Stimulated activated CD4-positive, alpha-beta T cell treated with anti-CD3 and anti-CD28 coated beads, Interleukin-2, amount 100 ng/mL, for 24 hours (primary cell): ENCODE measurements at regions not wholly inside any gene's neighbourhood (a gene's known extent, or its start where the extent isn't known, plus 50 kb on each side); places are given as distances from the start of the nearest gene placed in this dataset.
"Not testable (repeated sequence)": the region's sequence is repeated elsewhere in the genome, so short reads cannot be mapped to it uniquely, and the experiment has no call there.

Experiments used
- DNase-seq, 2 donors: peaks; one replicate each; pipeline ENCODE4 v3.0.0-alpha.2; 2020

GRCh38 chr15:30470601-30471365, 56.7 kb upstream of the GOLGA8R start:
- peak; percentile 27 to 61 for DNase-seq

GRCh38 chr15:30471366-30471749, 57.3 kb upstream of the GOLGA8R start:
- DNase-seq = not testable (repeated sequence)

- DNase-seq = not testable (repeated sequence)
These were observed 57.9 kb upstream of the GOLGA8R start for GRCh38 chr15:30471817-30472551.

GRCh38 chr15:30484887-30485286, 67.0 kb upstream of the GOLGA8Q start:
- DNase-seq = not testable (repeated sequence)

- not testable (repeated sequence) for DNase-seq
These were observed 62.6 kb upstream of the GOLGA8Q start for GRCh38 chr15:30489237-30489636.

- not testable (repeated sequence) for DNase-seq
These were observed 61.5 kb upstream of the GOLGA8Q start for GRCh38 chr15:30490334-30490733.

GRCh38 chr15:30493947-30494346, 57.9 kb upstream of the GOLGA8Q start:
- not testable (repeated sequence) for DNase-seq

- not testable (repeated sequence) for DNase-seq
These were observed 54.6 kb upstream of the GOLGA8Q start for GRCh38 chr15:30497275-30497674.

GRCh38 chr15:30499233-30499632, 52.6 kb upstream of the GOLGA8Q start:
- not testable (repeated sequence) for DNase-seq

GRCh38 chr15:30500511-30500910, 51.3 kb upstream of the GOLGA8Q start:
- not testable (repeated sequence) for DNase-seq
